HepG2 (cell line): ENCODE measurements at regions not wholly inside any gene's neighbourhood (a gene's known extent, or its start where the extent isn't known, plus 50 kb on each side); places are given as distances from the start of the nearest gene placed in this dataset.

ENCODE experiments used
- ATAC-seq: fragments of 200-7000 bp; cut with Tn5 transposase; 3 replicates; pipeline ENCODE4 v1.9.1; 2020; ENCODE audit warnings: mild to moderate bottlenecking, moderate library complexity
- BruUV-seq: library from RNA; stranded (reverse); fragments of 400-500 nt; replicated peaks from 2 replicates; lab custom pipeline; 2021; lab: Mats Ljungman, UMichigan
- CTCF ChIA-PET: fragments of 300-600 bp; formaldehyde crosslinking; extraction: SDS; loops from one replicate; lab custom pipeline; 2021; ENCODE audit warnings: low total read pairs, inconsistent platforms, low intra/inter-chr PET ratio; lab: Yijun Ruan, JAX
- POLR2A ChIA-PET: fragments of 350-600 bp; sonication (Branson Sonifier 250); formaldehyde crosslinking; loops from one replicate; lab custom pipeline; 2020; ENCODE audit warnings: antibody characterized with exemption, inconsistent platforms; lab: Yijun Ruan, JAX
- DNase-seq: peaks from one replicate; pipeline ENCODE4 v3.0.0-alpha.2; 2015; ENCODE audit warnings: low spot score
- FAIRE-seq: peaks from 3 replicates; lab custom pipeline; 2011; peaks lifted over from hg19 to GRCh38; lab: Jason Lieb, UNC
- H2AFZ ChIP-seq: one replicate; pipeline ENCODE4 v1.6.1; 2011; ENCODE audit warnings: low read length, inconsistent platforms
- H3K27ac ChIP-seq: fragments of 300-600 bp; 3 replicates; pipeline ENCODE4 v1.8.0; 2011; ENCODE audit warnings: mixed run types, mild to moderate bottlenecking, mixed read lengths, low read length, inconsistent platforms; ENCODE audit not compliant: insufficient read depth; ENCODE audit errors: extremely low read length
- H3K27me3 ChIP-seq, 2 experiments: fragments of 200-600 bp in 1 of 2; 2 replicates in 1 of 2; 3 replicates in 1 of 2; pipeline versions ENCODE4 v1.6.0 to v1.8.0; 2011; ENCODE audit warnings: low read length in 2 of 2, mild to moderate bottlenecking in 2 of 2, moderate library complexity in 2 of 2, inconsistent platforms in 1 of 2; ENCODE audit not compliant: insufficient read depth in 2 of 2, control insufficient read depth in 1 of 2
- H3K36me3 ChIP-seq, 2 experiments: fragments of 200-600 bp in 1 of 2; replicated peaks in 1 of 2; 2 replicates in 1 of 2; 3 replicates in 1 of 2; pipeline versions ENCODE4 v1.5.1 to v1.8.0; 2011; ENCODE audit warnings: low read length in 2 of 2, inconsistent platforms in 1 of 2; ENCODE audit not compliant: insufficient read depth in 2 of 2, control insufficient read depth in 1 of 2
- H3K4me1 ChIP-seq: 2 replicates; pipeline ENCODE4 v1.5.1; 2012; ENCODE audit warnings: low read length, inconsistent platforms; ENCODE audit not compliant: insufficient read depth
- H3K4me2 ChIP-seq: 2 replicates; pipeline ENCODE4 v1.6.0; 2011; ENCODE audit warnings: low read depth, low read length, inconsistent platforms
- H3K4me3 ChIP-seq, 3 experiments: fragments of 200-600 bp in 1 of 3; sonication (generic), shearing (Covaris generic) in 1 of 3; replicated peaks in 1 of 3; 2 replicates each; pipeline ENCODE4 v1.5.1; 2011 to 2016; ENCODE audit warnings: low read length in 3 of 3, inconsistent platforms in 2 of 3, low read depth in 2 of 3, mild to moderate bottlenecking in 2 of 3, control low read depth in 1 of 3, mixed read lengths in 1 of 3; ENCODE audit not compliant: insufficient read depth in 1 of 3
- H3K79me2 ChIP-seq: one replicate; pipeline ENCODE4 v1.6.1; 2011; ENCODE audit warnings: low read length, inconsistent platforms; ENCODE audit not compliant: insufficient read depth
- H3K9ac ChIP-seq: 2 replicates; pipeline ENCODE4 v1.6.0; 2011; ENCODE audit warnings: mild to moderate bottlenecking, low read depth, low read length, inconsistent platforms; ENCODE audit not compliant: insufficient read depth
- H3K9me3 ChIP-seq: 2 replicates; pipeline ENCODE4 v1.5.1; 2012; ENCODE audit warnings: mild to moderate bottlenecking, low read length
- H4K20me1 ChIP-seq: 2 replicates; pipeline ENCODE4 v1.6.0; 2011; ENCODE audit warnings: inconsistent platforms, mild to moderate bottlenecking, low read length, moderate library complexity; ENCODE audit not compliant: insufficient read depth
- CHD2 ChIP-seq: IDR thresholded peaks from 2 replicates; pipeline ENCODE4 v1.6.1; 2011; ENCODE audit warnings: low read depth, low read length, improper control_type of control experiment
- NCOA5 ChIP-seq: sonication (generic); formaldehyde crosslinking; IDR thresholded peaks from 2 replicates; pipeline ENCODE4 v1.4.0; 2020; ENCODE audit warnings: missing genetic modification reagents
- NFE2 ChIP-seq: sonication (generic); formaldehyde crosslinking; IDR thresholded peaks from 2 replicates; pipeline ENCODE4 v1.4.0; 2020; ENCODE audit warnings: missing genetic modification reagents
- SIN3A ChIP-seq: IDR thresholded peaks from 2 replicates; pipeline ENCODE4 v1.6.1; 2011; ENCODE audit warnings: low read depth, mild to moderate bottlenecking, control low read depth, low read length, borderline replicate concordance
- ZNF564 ChIP-seq: sonication (generic); formaldehyde crosslinking; IDR thresholded peaks from 2 replicates; pipeline ENCODE4 v1.8.1; 2023; ENCODE audit warnings: mild to moderate bottlenecking, missing genetic modification reagents
- ZNF670 ChIP-seq: sonication (generic); formaldehyde crosslinking; IDR thresholded peaks from 2 replicates; pipeline ENCODE4 v1.8.0; 2022; ENCODE audit warnings: mild to moderate bottlenecking, missing genetic modification reagents, borderline replicate concordance
- ZNF747 ChIP-seq: sonication (generic); formaldehyde crosslinking; IDR thresholded peaks from 2 replicates; pipeline ENCODE4 v1.8.1; 2023; ENCODE audit warnings: missing genetic modification reagents, mild to moderate bottlenecking, borderline replicate concordance
- ZNF780A ChIP-seq: sonication (generic); formaldehyde crosslinking; IDR thresholded peaks from 2 replicates; pipeline ENCODE4 v1.8.0; 2022; ENCODE audit warnings: mild to moderate bottlenecking, missing genetic modification reagents, moderate library complexity
- WGBS: methylation state at CpG from one replicate; pipeline ENCODE4 v1.1.6; 2017; ENCODE audit warnings: low lambda C conversion rate; 5-methylcytosine and 5-hydroxymethylcytosine counted together
- in situ Hi-C: cut with HindIII; loops from 2 replicates; pipeline ENCODE4 v1.10.0; 2017; ENCODE audit warnings: low pct_unique_long_range_greater_than_20kb; ENCODE audit not compliant: extremely low pct_ligation_motif_present
- intact Hi-C: fragments of 100-400 bp; cut with micrococcal nuclease; formaldehyde crosslinking; loops from one replicate; pipeline ENCODE4 v1.10.0; 2022; ENCODE audit not compliant: unreplicated experiment
- TF ChIP-seq, protein P1 (sequence below): sonication (generic); formaldehyde crosslinking; IDR thresholded peaks from 2 replicates; pipeline ENCODE4 v1.5.0; 2020; ENCODE audit warnings: mild to moderate bottlenecking, low read depth, missing genetic modification reagents, borderline replicate concordance
- TF ChIP-seq, protein P2 (sequence below): IDR thresholded peaks from 2 replicates; pipeline ENCODE4 v1.6.1; 2016; ENCODE audit warnings: missing compliant biosample characterization, missing genetic modification reagents, borderline replicate concordance
- TF ChIP-seq, protein P3 (sequence below): sonication (generic); formaldehyde crosslinking; IDR thresholded peaks from 2 replicates; pipeline ENCODE4 v1.4.0; 2020; ENCODE audit warnings: missing genetic modification reagents, low read depth, mild to moderate bottlenecking, borderline replicate concordance
- TF ChIP-seq, protein P4 (sequence below): sonication (generic); formaldehyde crosslinking; conservative IDR thresholded peaks from 2 replicates; pipeline ENCODE4 v1.4.0; 2020; ENCODE audit warnings: missing genetic modification reagents
- TF ChIP-seq, protein P5 (sequence below): sonication (generic); formaldehyde crosslinking; IDR thresholded peaks from 2 replicates; pipeline ENCODE4 v1.4.0; 2020; ENCODE audit warnings: mild to moderate bottlenecking, missing genetic modification reagents
- TF ChIP-seq, protein P6 (sequence below): fragments of 450-650 bp; IDR thresholded peaks from 2 replicates; pipeline ENCODE4 v1.6.1; 2017

DNA sequence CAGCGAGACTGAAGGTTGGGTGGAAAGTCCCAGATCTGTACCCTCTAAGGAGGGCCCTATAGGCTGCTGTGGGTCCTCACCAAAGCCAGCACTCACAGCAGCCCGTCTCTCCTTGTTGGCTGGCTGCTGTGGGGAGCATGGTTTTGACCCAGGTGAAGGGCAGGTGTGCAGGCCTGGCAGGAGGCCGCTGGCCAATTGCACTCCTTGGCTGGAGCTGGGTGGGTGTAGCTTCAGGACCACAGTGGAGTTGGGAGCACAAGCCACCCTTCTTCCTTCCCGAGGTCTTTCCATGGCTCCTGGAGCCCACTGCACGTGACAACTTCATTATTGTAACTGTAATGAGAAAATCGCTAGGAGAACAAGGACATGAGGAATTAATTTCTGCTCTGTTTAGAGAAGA is 287.7 kb upstream of the FOXQ1 start (continued):
- TF ChIP-seq, protein P1, sequence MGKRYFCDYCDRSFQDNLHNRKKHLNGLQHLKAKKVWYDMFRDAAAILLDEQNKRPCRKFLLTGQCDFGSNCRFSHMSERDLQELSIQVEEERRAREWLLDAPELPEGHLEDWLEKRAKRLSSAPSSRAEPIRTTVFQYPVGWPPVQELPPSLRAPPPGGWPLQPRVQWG (CRISPR knock-in tag) = no peak
- TF ChIP-seq, protein P2, sequence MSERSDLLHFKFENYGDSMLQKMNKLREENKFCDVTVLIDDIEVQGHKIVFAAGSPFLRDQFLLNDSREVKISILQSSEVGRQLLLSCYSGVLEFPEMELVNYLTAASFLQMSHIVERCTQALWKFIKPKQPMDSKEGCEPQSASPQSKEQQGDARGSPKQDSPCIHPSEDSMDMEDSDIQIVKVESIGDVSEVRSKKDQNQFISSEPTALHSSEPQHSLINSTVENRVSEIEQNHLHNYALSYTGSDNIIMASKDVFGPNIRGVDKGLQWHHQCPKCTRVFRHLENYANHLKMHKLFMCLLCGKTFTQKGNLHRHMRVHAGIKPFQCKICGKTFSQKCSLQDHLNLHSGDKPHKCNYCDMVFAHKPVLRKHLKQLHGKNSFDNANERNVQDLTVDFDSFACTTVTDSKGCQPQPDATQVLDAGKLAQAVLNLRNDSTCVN (CRISPR knock-in tag) = no peak
- TF ChIP-seq CHD2 (no peak), NFE2 (CRISPR knock-in tag) (no peak), ZNF670 (CRISPR knock-in tag) (no peak), ZNF780A (CRISPR knock-in tag) (no peak)
- TF ChIP-seq, protein P3, sequence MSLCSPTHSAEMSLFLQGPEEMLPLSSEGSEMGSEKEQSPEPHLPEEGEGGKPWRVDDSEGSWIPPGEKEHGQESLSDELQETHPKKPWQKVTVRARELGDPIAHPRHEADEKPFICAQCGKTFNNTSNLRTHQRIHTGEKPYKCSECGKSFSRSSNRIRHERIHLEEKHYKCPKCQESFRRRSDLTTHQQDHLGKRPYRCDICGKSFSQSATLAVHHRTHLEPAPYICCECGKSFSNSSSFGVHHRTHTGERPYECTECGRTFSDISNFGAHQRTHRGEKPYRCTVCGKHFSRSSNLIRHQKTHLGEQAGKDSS (CRISPR knock-in tag) = no peak

DNA sequence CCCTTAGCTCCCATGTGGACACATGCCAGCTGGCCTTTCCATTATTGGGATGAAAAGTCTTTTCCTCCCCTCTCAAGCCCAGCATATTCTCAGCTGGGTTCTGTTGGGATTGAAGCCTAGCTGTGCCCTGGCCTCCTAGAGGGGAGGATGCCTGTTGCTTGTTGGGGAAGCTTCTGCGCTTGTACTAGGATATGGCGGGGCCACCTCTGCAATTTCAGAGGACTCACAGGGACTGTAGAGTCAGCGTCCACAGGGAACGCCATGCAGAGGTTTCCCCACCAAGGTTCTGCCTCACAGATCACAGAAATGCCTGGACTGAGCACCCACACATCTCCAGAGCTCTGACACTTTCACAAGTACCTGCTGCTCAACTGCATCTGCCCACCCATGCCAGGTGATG is 288.7 kb upstream of the FOXQ1 start:
- H3K27ac ChIP-seq = no peak overlapping the region
- H3K9me3 ChIP-seq = no peaks in the 10 kb centered on the region
- WGBS = 95% methylated on average over 4 of the region's 4 CpGs
- no peak overlapping the region for H3K4me2 ChIP-seq
- DNase-seq (no peak), FAIRE-seq (no peak), ATAC-seq (no peak)
- no TSS peak for BruUV-seq
- CTCF ChIA-PET = no interaction called here
- peaks cover 17% of the 10 kb centered on the region for H3K4me1 ChIP-seq
- intact Hi-C loops (no loop called here), in situ Hi-C loops (no loop called here)
- H3K79me2 ChIP-seq = no peaks in the 10 kb centered on the region
- no peak overlapping the region for H2AFZ ChIP-seq
- H3K9ac ChIP-seq = no peak overlapping the region
- no peak overlapping the region for H3K4me3 ChIP-seq
- no peaks in the 10 kb centered on the region for H3K36me3 ChIP-seq
- POLR2A ChIA-PET = interaction anchor here (1.4 kb wide), 1 partner anchor 33 kb away, joined by 4 read pairs; no protein-coding TSS in a partner anchor
- no peaks in the 10 kb centered on the region for H4K20me1 ChIP-seq
- no peaks in the 10 kb centered on the region for H3K27me3 ChIP-seq
- TF ChIP-seq NCOA5 (CRISPR knock-in tag) (no peak), SIN3A (no peak), ZNF747 (CRISPR knock-in tag) (no peak), ZNF564 (no peak)
- TF ChIP-seq, protein P4, sequence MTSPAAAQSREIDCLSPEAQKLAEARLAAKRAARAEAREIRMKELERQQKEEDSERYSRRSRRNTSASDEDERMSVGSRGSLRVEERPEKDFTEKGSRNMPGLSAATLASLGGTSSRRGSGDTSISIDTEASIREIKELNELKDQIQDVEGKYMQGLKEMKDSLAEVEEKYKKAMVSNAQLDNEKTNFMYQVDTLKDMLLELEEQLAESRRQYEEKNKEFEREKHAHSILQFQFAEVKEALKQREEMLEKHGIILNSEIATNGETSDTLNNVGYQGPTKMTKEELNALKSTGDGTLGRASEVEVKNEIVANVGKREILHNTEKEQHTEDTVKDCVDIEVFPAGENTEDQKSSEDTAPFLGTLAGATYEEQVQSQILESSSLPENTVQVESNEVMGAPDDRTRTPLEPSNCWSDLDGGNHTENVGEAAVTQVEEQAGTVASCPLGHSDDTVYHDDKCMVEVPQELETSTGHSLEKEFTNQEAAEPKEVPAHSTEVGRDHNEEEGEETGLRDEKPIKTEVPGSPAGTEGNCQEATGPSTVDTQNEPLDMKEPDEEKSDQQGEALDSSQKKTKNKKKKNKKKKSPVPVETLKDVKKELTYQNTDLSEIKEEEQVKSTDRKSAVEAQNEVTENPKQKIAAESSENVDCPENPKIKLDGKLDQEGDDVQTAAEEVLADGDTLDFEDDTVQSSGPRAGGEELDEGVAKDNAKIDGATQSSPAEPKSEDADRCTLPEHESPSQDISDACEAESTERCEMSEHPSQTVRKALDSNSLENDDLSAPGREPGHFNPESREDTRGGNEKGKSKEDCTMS (CRISPR knock-in tag) = no peak
- TF ChIP-seq, protein P5, sequence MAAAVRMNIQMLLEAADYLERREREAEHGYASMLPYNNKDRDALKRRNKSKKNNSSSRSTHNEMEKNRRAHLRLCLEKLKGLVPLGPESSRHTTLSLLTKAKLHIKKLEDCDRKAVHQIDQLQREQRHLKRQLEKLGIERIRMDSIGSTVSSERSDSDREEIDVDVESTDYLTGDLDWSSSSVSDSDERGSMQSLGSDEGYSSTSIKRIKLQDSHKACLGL = no peak
- TF ChIP-seq, protein P6, sequence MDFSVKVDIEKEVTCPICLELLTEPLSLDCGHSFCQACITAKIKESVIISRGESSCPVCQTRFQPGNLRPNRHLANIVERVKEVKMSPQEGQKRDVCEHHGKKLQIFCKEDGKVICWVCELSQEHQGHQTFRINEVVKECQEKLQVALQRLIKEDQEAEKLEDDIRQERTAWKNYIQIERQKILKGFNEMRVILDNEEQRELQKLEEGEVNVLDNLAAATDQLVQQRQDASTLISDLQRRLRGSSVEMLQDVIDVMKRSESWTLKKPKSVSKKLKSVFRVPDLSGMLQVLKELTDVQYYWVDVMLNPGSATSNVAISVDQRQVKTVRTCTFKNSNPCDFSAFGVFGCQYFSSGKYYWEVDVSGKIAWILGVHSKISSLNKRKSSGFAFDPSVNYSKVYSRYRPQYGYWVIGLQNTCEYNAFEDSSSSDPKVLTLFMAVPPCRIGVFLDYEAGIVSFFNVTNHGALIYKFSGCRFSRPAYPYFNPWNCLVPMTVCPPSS = no peak
